ENCODE measurements at regions not wholly inside any gene's neighbourhood (a gene's known extent, or its start where the extent isn't known, plus 50 kb on each side); places are given as distances from the start of the nearest gene placed in this dataset.

DNA sequence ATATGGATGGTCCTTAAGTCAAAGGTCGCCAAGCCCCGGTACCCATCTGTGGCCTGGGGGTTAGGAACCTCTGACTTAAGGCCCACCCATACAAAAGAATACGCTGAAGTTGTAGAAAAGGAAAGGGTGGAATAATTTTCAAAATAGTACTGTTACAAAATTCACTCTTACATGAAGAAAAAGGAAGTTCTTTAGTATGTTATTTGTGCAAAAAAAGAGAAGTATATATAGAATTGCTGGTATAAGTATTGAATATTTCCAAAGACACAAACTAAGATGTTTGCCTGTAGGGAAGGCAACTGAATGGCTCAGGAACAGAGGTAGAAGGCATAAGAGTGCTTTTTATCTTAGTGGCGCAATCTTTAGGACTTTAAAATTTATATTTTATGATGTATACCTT lies 78.7 kb downstream of the PRLHR start:
- Histone ChIP-seq H4K20me1 (ENCODE audit: low read depth, low read length) (no peaks in the 10 kb centered on the region), H3K9me2 (replicated peaks; ENCODE audit: insufficient read depth, low read length) (no peaks in the 10 kb centered on the region), H3K9me3 (ENCODE audit: insufficient read depth, low read length) (no peaks in the 10 kb centered on the region; the same call in 1 of the 2 replicates), H3K9ac (ENCODE audit: low read length) (no peak overlapping the region), H3K79me2 (ENCODE audit: insufficient read depth, low read length) (no peaks in the 10 kb centered on the region), H3K27me3 (ENCODE audit: low read length) (no peaks in the 10 kb centered on the region), H3K4me2 (ENCODE audit: low read depth, low read length, poor library complexity, severe bottlenecking) (no peak overlapping the region), H3F3A (ENCODE audit: insufficient read depth) (no peaks in the 10 kb centered on the region), H3K27ac (ENCODE audit: low read depth, low read length) (no peak overlapping the region), H3K4me3 (ENCODE audit: insufficient read depth, low read length, poor library complexity, severe bottlenecking) (no peak overlapping the region), H3K36me3 (ENCODE audit: low read length) (no peaks in the 10 kb centered on the region), H2AFZ (ENCODE audit: low read depth, low read length, severe bottlenecking) (no peak overlapping the region)
- TF ChIP-seq, protein P1, sequence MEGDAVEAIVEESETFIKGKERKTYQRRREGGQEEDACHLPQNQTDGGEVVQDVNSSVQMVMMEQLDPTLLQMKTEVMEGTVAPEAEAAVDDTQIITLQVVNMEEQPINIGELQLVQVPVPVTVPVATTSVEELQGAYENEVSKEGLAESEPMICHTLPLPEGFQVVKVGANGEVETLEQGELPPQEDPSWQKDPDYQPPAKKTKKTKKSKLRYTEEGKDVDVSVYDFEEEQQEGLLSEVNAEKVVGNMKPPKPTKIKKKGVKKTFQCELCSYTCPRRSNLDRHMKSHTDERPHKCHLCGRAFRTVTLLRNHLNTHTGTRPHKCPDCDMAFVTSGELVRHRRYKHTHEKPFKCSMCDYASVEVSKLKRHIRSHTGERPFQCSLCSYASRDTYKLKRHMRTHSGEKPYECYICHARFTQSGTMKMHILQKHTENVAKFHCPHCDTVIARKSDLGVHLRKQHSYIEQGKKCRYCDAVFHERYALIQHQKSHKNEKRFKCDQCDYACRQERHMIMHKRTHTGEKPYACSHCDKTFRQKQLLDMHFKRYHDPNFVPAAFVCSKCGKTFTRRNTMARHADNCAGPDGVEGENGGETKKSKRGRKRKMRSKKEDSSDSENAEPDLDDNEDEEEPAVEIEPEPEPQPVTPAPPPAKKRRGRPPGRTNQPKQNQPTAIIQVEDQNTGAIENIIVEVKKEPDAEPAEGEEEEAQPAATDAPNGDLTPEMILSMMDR (IDR thresholded peaks at IDR 0.05; ENCODE audit: insufficient read depth, low read length, poor library complexity, severe bottlenecking) = no peak
- TF ChIP-seq EZH2phosphoT487 (conservative IDR thresholded peaks at IDR 0.05; ENCODE audit: low read length) = no peak

DNA sequence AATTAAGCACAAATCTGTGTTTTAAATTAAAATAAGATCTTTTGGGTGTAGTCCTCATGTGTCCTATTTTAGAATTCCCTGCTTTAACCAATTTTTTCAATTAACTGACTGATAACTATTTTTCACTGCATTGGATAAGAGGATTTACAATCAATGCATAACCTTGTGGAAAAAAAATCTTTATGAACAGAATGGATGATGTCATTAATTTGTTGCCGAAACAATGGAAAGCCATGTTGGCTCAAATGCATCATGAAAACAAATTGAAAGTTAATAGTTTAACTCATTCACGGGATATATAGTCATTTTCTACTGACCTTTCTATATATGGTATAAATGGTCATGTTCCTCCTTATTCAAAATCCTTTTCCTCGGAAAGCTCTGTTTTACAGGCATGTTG lies 82.3 kb downstream of the PRLHR start:
- no peaks in the 10 kb centered on the region; the same call in 1 of the 2 replicates for H3K9me3 ChIP-seq (ENCODE audit: insufficient read depth, low read length)
- no peaks in the 10 kb centered on the region for H3K27me3 ChIP-seq (ENCODE audit: low read length)
- no peaks in the 10 kb centered on the region for H3F3A ChIP-seq (ENCODE audit: insufficient read depth)
- no peaks in the 10 kb centered on the region for H4K20me1 ChIP-seq (ENCODE audit: low read depth, low read length)
- TF ChIP-seq, protein P1 (IDR thresholded peaks at IDR 0.05; ENCODE audit: insufficient read depth, low read length, poor library complexity, severe bottlenecking) = no peak
- TF ChIP-seq EZH2phosphoT487 (conservative IDR thresholded peaks at IDR 0.05; ENCODE audit: low read length) = no peak
- H3K9me2 ChIP-seq (replicated peaks; ENCODE audit: insufficient read depth, low read length) = no peaks in the 10 kb centered on the region
- H3K27ac ChIP-seq (ENCODE audit: low read depth, low read length) = no peak overlapping the region
- no peaks in the 10 kb centered on the region for H3K79me2 ChIP-seq (ENCODE audit: insufficient read depth, low read length)
- H3K36me3 ChIP-seq (ENCODE audit: low read length) = no peaks in the 10 kb centered on the region
- H3K4me3 ChIP-seq (ENCODE audit: insufficient read depth, low read length, poor library complexity, severe bottlenecking) = no peak overlapping the region
- H3K9ac ChIP-seq (ENCODE audit: low read length) = no peak overlapping the region
- H2AFZ ChIP-seq (ENCODE audit: low read depth, low read length, severe bottlenecking) = no peak overlapping the region
- no peak overlapping the region for H3K4me2 ChIP-seq (ENCODE audit: low read depth, low read length, poor library complexity, severe bottlenecking)

DNA sequence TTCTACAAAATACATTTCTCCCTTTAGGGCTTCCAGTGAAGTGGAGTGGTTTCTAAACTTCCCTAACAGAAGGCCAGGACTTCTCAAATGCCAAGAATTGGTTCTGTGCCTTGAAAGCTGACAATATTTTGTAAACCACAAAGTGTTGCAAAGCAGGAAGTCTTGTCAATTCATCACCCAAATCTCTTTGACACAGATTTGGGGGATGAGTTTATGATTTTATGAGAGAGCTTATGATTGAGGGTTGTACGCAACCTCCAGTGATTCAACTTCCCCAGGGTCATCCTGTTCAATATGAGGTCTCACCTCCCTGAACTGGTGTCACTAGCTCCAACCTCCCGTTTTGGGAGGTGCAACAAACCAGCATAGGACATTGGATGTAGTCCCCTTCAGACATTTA lies 83.7 kb downstream of the PRLHR start:
- Histone ChIP-seq H3K79me2 (ENCODE audit: insufficient read depth, low read length) (no peaks in the 10 kb centered on the region), H3K9ac (ENCODE audit: low read length) (no peak overlapping the region), H3K9me2 (replicated peaks; ENCODE audit: insufficient read depth, low read length) (no peaks in the 10 kb centered on the region), H2AFZ (ENCODE audit: low read depth, low read length, severe bottlenecking) (no peak overlapping the region), H3K36me3 (ENCODE audit: low read length) (no peaks in the 10 kb centered on the region), H4K20me1 (ENCODE audit: low read depth, low read length) (no peaks in the 10 kb centered on the region), H3K27me3 (ENCODE audit: low read length) (no peaks in the 10 kb centered on the region), H3K4me2 (ENCODE audit: low read depth, low read length, poor library complexity, severe bottlenecking) (no peak overlapping the region), H3K27ac (ENCODE audit: low read depth, low read length) (no peak overlapping the region), H3F3A (ENCODE audit: insufficient read depth) (no peaks in the 10 kb centered on the region), H3K4me3 (ENCODE audit: insufficient read depth, low read length, poor library complexity, severe bottlenecking) (no peak overlapping the region), H3K9me3 (ENCODE audit: insufficient read depth, low read length) (no peaks in the 10 kb centered on the region)
- TF ChIP-seq EZH2phosphoT487 (conservative IDR thresholded peaks at IDR 0.05; ENCODE audit: low read length) = no peak
- TF ChIP-seq, protein P1 (IDR thresholded peaks at IDR 0.05; ENCODE audit: insufficient read depth, low read length, poor library complexity, severe bottlenecking) = no peak
